ENCODE measurements at regions not wholly inside any gene's neighbourhood (a gene's known extent, or its start where the extent isn't known, plus 50 kb on each side); places are given as distances from the start of the nearest gene placed in this dataset.

- DNase-seq, result no peak
Observed at GRCh38 chr4:175951794-175952193, 113.8 kb upstream of the WDR17 start.

GRCh38 chr4:175953116-175953515 is 112.5 kb upstream of the WDR17 start:
- DNase-seq, result no peak

GRCh38 chr4:175953960-175954521 is 111.6 kb upstream of the WDR17 start:
- peak in 2 of 3 donors; percentile 1 to 5 for DNase-seq

- DNase-seq, result no peak
Observed at GRCh38 chr4:175954685-175955084, 111.0 kb upstream of the WDR17 start.

- DNase-seq, result no peak
Observed at GRCh38 chr4:175961604-175962003, 104.0 kb upstream of the WDR17 start.

- DNase-seq, result no peak
Observed at GRCh38 chr4:175970072-175970471, 95.6 kb upstream of the WDR17 start.

- no peak for DNase-seq
Observed at GRCh38 chr4:175970724-175971123, 94.9 kb upstream of the WDR17 start.

- no peak for DNase-seq
Observed at GRCh38 chr4:175971388-175972179, 94.1 kb upstream of the WDR17 start.

- no peak for DNase-seq
Observed at GRCh38 chr4:175973027-175973923, 92.4 kb upstream of the WDR17 start.

GRCh38 chr4:175983636-175984035 is 82.0 kb upstream of the WDR17 start:
- no peak for DNase-seq

- no peak for DNase-seq
Observed at GRCh38 chr4:175986668-175987067, 79.0 kb upstream of the WDR17 start.

GRCh38 chr4:175988511-175988910 is 77.1 kb upstream of the WDR17 start:
- no peak for DNase-seq

- no peak for DNase-seq
Observed at GRCh38 chr4:175996206-175996605, 69.4 kb upstream of the WDR17 start.

GRCh38 chr4:175997291-175997690 is 68.3 kb upstream of the WDR17 start:
- no peak for DNase-seq

- no peak for DNase-seq
Observed at GRCh38 chr4:175998782-175999181, 66.9 kb upstream of the WDR17 start.

GRCh38 chr4:175999944-176000343 is 65.7 kb upstream of the WDR17 start:
- no peak for DNase-seq

GRCh38 chr4:176001151-176002006 is 64.3 kb upstream of the WDR17 start:
- peak in 2 of 3 donors; percentile 12 to 23 for DNase-seq

GRCh38 chr4:176002007-176002613 is 63.5 kb upstream of the WDR17 start:
- DNase-seq, result peak; percentile 31 to 57 (median 47)

- no peak for DNase-seq
Observed at GRCh38 chr4:176005766-176006165, 59.9 kb upstream of the WDR17 start.

- DNase-seq, result no peak
Observed at GRCh38 chr4:176009254-176009653, 56.4 kb upstream of the WDR17 start.

- DNase-seq, result no peak
Observed at GRCh38 chr4:176011529-176011928, 54.1 kb upstream of the WDR17 start.

Data from suppressor macrophage treated with lipopolysaccharide for 1 hour (primary cell).